22Rv1 (cell line): ENCODE measurements at regions not wholly inside any gene's neighbourhood (a gene's known extent, or its start where the extent isn't known, plus 50 kb on each side); places are given as distances from the start of the nearest gene placed in this dataset.

Experiments
- ZFX ChIP-seq: fragments of 450-650 bp; IDR thresholded peaks from 2 replicates; pipeline ENCODE4 v1.6.1; 2017; ENCODE audit warnings: antibody characterized with exemption, borderline replicate concordance
- TF ChIP-seq, protein P1 (sequence below): fragments of 450-650 bp; IDR thresholded peaks from 2 replicates; pipeline ENCODE4 v1.5.1; 2017; ENCODE audit warnings: mild to moderate bottlenecking

DNA sequence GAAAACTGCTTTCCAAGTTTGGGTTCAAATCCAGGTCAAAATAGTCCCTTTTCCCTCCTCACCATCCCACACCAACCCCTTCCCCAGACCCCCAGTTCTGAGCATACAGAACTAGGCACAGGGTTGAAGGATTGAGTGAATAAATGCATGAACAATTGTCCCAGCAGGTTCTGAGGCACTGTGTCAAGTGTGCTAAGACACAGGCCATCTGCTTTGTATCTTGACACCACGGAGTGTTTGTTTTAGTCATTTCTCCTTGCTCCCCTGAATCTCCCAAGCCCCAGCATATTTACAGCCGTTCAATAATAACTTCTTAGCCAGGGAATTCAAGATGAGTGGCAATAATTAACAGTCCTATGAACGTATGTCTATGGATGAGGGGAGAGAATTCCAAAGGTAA lies 102.8 kb upstream of the JARID2 start:
- TF ChIP-seq, protein P1, sequence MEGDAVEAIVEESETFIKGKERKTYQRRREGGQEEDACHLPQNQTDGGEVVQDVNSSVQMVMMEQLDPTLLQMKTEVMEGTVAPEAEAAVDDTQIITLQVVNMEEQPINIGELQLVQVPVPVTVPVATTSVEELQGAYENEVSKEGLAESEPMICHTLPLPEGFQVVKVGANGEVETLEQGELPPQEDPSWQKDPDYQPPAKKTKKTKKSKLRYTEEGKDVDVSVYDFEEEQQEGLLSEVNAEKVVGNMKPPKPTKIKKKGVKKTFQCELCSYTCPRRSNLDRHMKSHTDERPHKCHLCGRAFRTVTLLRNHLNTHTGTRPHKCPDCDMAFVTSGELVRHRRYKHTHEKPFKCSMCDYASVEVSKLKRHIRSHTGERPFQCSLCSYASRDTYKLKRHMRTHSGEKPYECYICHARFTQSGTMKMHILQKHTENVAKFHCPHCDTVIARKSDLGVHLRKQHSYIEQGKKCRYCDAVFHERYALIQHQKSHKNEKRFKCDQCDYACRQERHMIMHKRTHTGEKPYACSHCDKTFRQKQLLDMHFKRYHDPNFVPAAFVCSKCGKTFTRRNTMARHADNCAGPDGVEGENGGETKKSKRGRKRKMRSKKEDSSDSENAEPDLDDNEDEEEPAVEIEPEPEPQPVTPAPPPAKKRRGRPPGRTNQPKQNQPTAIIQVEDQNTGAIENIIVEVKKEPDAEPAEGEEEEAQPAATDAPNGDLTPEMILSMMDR, result no peak
- TF ChIP-seq ZFX, result no peak
